ENCODE measurements at regions not wholly inside any gene's neighbourhood (a gene's known extent, or its start where the extent isn't known, plus 50 kb on each side); places are given as distances from the start of the nearest gene placed in this dataset.

GRCh38 chr7:155216475-155217272 is 81.0 kb upstream of the INSIG1 start:
- DNase-seq (ENCODE audit: low read depth) = no peak

- DNase-seq (ENCODE audit: low read depth) = no peak
Observed at GRCh38 chr7:155217634-155218033, 80.0 kb upstream of the INSIG1 start.

GRCh38 chr7:155218276-155219153 is 79.2 kb upstream of the INSIG1 start:
- DNase-seq (ENCODE audit: low read depth) = no peak

GRCh38 chr7:155219154-155219531 is 78.5 kb upstream of the INSIG1 start:
- no peak for DNase-seq (ENCODE audit: low read depth)

GRCh38 chr7:155219947-155220769 is 77.5 kb upstream of the INSIG1 start:
- DNase-seq (ENCODE audit: low read depth) = no peak

GRCh38 chr7:155220903-155221302 is 76.8 kb upstream of the INSIG1 start:
- no peak for DNase-seq (ENCODE audit: low read depth)

- no peak for DNase-seq (ENCODE audit: low read depth)
Observed at GRCh38 chr7:155221547-155221946, 76.1 kb upstream of the INSIG1 start.

- no peak for DNase-seq (ENCODE audit: low read depth)
Observed at GRCh38 chr7:155222061-155222460, 75.6 kb upstream of the INSIG1 start.

GRCh38 chr7:155222573-155222972 is 75.1 kb upstream of the INSIG1 start:
- DNase-seq (ENCODE audit: low read depth) = no peak

GRCh38 chr7:155223021-155223420 is 74.7 kb upstream of the INSIG1 start:
- no peak for DNase-seq (ENCODE audit: low read depth)

GRCh38 chr7:155223503-155223902 is 74.2 kb upstream of the INSIG1 start:
- no peak for DNase-seq (ENCODE audit: low read depth)

- no peak for DNase-seq (ENCODE audit: low read depth)
Observed at GRCh38 chr7:155224116-155224811, 73.4 kb upstream of the INSIG1 start.

GRCh38 chr7:155225095-155225494 is 72.6 kb upstream of the INSIG1 start:
- no peak for DNase-seq (ENCODE audit: low read depth)

GRCh38 chr7:155225516-155225915 is 72.2 kb upstream of the INSIG1 start:
- no peak for DNase-seq (ENCODE audit: low read depth)

GRCh38 chr7:155226261-155227003 is 71.2 kb upstream of the INSIG1 start:
- no peak for DNase-seq (ENCODE audit: low read depth)

- no peak for DNase-seq (ENCODE audit: low read depth)
Observed at GRCh38 chr7:155227004-155227787, 70.5 kb upstream of the INSIG1 start.

GRCh38 chr7:155227788-155228458 is 69.8 kb upstream of the INSIG1 start:
- DNase-seq (ENCODE audit: low read depth) = no peak

- DNase-seq (ENCODE audit: low read depth) = no peak
Observed at GRCh38 chr7:155228459-155228845, 69.2 kb upstream of the INSIG1 start.

GRCh38 chr7:155228894-155229293 is 68.8 kb upstream of the INSIG1 start:
- DNase-seq (ENCODE audit: low read depth) = no peak

Measured in fibroblast of the conjunctiva (primary cell).